B cell (primary cell): ENCODE measurements at regions not wholly inside any gene's neighbourhood (a gene's known extent, or its start where the extent isn't known, plus 50 kb on each side); places are given as distances from the start of the nearest gene placed in this dataset.

Experiments
- ATAC-seq: fragments of 200-7000 bp; cut with Tn5 transposase; one replicate; pipeline ENCODE4 v1.10.0; 2021; ENCODE audit warnings: low read depth, mild to moderate bottlenecking, moderate number of reproducible peaks, moderate library complexity
- CTCF ChIA-PET: fragments of 350-600 bp; sonication (Branson Sonifier 250); formaldehyde crosslinking; loops from one replicate; lab custom pipeline; 2021; ENCODE audit warnings: antibody characterized with exemption, inconsistent platforms; lab: Charles Lee
- POLR2A ChIA-PET: fragments of 350-600 bp; sonication (Branson Sonifier 250); formaldehyde crosslinking; loops from one replicate; lab custom pipeline; 2021; ENCODE audit warnings: antibody characterized with exemption; lab: Charles Lee
- DNase-seq: peaks from one replicate; pipeline ENCODE4 v3.0.0; 2013
- H2AFZ ChIP-seq: 2 replicates; pipeline ENCODE4 v1.6.1; 2012; ENCODE audit warnings: mild to moderate bottlenecking, low read depth, low read length; ENCODE audit not compliant: insufficient read depth, poor library complexity, severe bottlenecking
- H3K27ac ChIP-seq, 2 donors: 1 replicate in 1 of 2; 2 replicates in 1 of 2; pipeline ENCODE4 v1.5.1; 2012 to 2013; ENCODE audit warnings: low read length in 2 of 2, mild to moderate bottlenecking in 2 of 2, moderate library complexity in 1 of 2
- H3K27me3 ChIP-seq, 4 experiments: fragments of 200-600 bp in 1 of 4; sonication (generic) in 1 of 4; replicated peaks in 1 of 4; 1 replicate in 2 of 4; 2 replicates in 2 of 4; pipeline versions ENCODE4 v1.6.1 to v1.7.0; 2013 to 2016; ENCODE audit warnings: low read length in 3 of 4, mild to moderate bottlenecking in 2 of 4, mixed read lengths in 1 of 4, moderate library complexity in 1 of 4; ENCODE audit not compliant: insufficient read depth in 4 of 4, control insufficient read depth in 3 of 4; ENCODE audit errors: control extremely low read depth in 1 of 4
- H3K36me3 ChIP-seq, 2 experiments: replicated peaks in 1 of 2; 1 replicate in 1 of 2; 2 replicates in 1 of 2; pipeline versions ENCODE4 v1.6.1 to v1.7.1; 2013; ENCODE audit warnings: low read length in 1 of 2; ENCODE audit not compliant: insufficient read depth in 2 of 2, control insufficient read depth in 1 of 2; ENCODE audit errors: control extremely low read depth in 1 of 2, extremely low read depth in 1 of 2
- H3K4me1 ChIP-seq, 2 donors: fragments of 200-600 bp in 1 of 2; sonication (generic) in 1 of 2; 1 replicate in 1 of 2; 2 replicates in 1 of 2; pipeline versions ENCODE4 v1.5.1 to v1.6.1; 2013 to 2017; ENCODE audit warnings: low read length in 2 of 2; ENCODE audit not compliant: control insufficient read depth in 2 of 2, insufficient read depth in 2 of 2
- H3K4me2 ChIP-seq: replicated peaks from 2 replicates; pipeline ENCODE3; 2012; ENCODE audit warnings: mild to moderate bottlenecking, low read depth, low read length; ENCODE audit not compliant: poor library complexity, severe bottlenecking
- H3K4me3 ChIP-seq, 5 experiments: fragments of 200-600 bp in 1 of 5; sonication (generic) in 1 of 5; 1 replicate in 3 of 5; 2 replicates in 2 of 5; pipeline versions ENCODE4 v1.5.1 to v1.7.0; 2011 to 2016; ENCODE audit warnings: low read length in 4 of 5, mild to moderate bottlenecking in 4 of 5, low read depth in 2 of 5, control low read depth in 1 of 5, moderate library complexity in 1 of 5; ENCODE audit not compliant: insufficient read depth in 1 of 5; ENCODE audit errors: control extremely low read depth in 1 of 5, extremely low read depth in 1 of 5
- H3K79me2 ChIP-seq: fragments of 200-600 bp; sonication (generic); one replicate; pipeline ENCODE4 v1.6.0; 2016; ENCODE audit warnings: low read length; ENCODE audit not compliant: control insufficient read depth, insufficient read depth
- H3K9ac ChIP-seq: fragments of 200-600 bp; sonication (generic); 2 replicates; pipeline ENCODE4 v1.6.1; 2017; ENCODE audit warnings: mild to moderate bottlenecking, low read length, moderate library complexity
- H3K9me3 ChIP-seq, 3 donors: one replicate each; pipeline versions ENCODE4 v1.6.1 to v1.7.1; 2013; ENCODE audit warnings: low read length in 2 of 3; ENCODE audit not compliant: control insufficient read depth in 2 of 3, insufficient read depth in 1 of 3; ENCODE audit errors: control extremely low read depth in 1 of 3
- H4K20me1 ChIP-seq: 2 replicates; pipeline ENCODE4 v1.6.0; 2012; ENCODE audit warnings: mild to moderate bottlenecking, low read length; ENCODE audit not compliant: insufficient read depth, control insufficient read depth, poor library complexity, severe bottlenecking
- H3K27ac Mint-ChIP-seq: one replicate; pipeline ENCODE4 v1.8.0; 2021; ENCODE audit warnings: mixed read lengths
- H3K27me3 Mint-ChIP-seq: one replicate; pipeline ENCODE4 v1.8.0; 2021; ENCODE audit warnings: mixed read lengths
- H3K4me1 Mint-ChIP-seq: one replicate; pipeline ENCODE4 v1.8.0; 2021; ENCODE audit warnings: mixed read lengths
- H3K4me3 Mint-ChIP-seq: one replicate; pipeline ENCODE4 v1.8.0; 2021; ENCODE audit warnings: mixed read lengths
- H3K9me3 Mint-ChIP-seq: one replicate; pipeline ENCODE4 v1.8.0; 2022; ENCODE audit warnings: mixed read lengths; ENCODE audit not compliant: insufficient read depth
- EZH2 ChIP-seq: IDR thresholded peaks from 2 replicates; pipeline ENCODE4 v1.6.1; 2012; ENCODE audit warnings: borderline replicate concordance, low read depth, mild to moderate bottlenecking, moderate library complexity, low read length; ENCODE audit not compliant: insufficient read depth, poor library complexity, severe bottlenecking
- WGBS: methylation state at CpG from one replicate; pipeline ENCODE4 v1.1.5; 2013; ENCODE audit warnings: missing lambda C conversion rate; ENCODE audit not compliant: insufficient coverage; 5-methylcytosine and 5-hydroxymethylcytosine counted together
- intact Hi-C: fragments of 100-400 bp; cut with micrococcal nuclease; formaldehyde crosslinking; loops from one replicate; pipeline ENCODE4 v1.10.0; 2022
- TF ChIP-seq, protein P1 (sequence below): fragments of 200-600 bp; IDR thresholded peaks from one replicate; pipeline ENCODE4 v1.8.0; 2022; ENCODE audit warnings: antibody characterized with exemption, mild to moderate bottlenecking

DNA sequence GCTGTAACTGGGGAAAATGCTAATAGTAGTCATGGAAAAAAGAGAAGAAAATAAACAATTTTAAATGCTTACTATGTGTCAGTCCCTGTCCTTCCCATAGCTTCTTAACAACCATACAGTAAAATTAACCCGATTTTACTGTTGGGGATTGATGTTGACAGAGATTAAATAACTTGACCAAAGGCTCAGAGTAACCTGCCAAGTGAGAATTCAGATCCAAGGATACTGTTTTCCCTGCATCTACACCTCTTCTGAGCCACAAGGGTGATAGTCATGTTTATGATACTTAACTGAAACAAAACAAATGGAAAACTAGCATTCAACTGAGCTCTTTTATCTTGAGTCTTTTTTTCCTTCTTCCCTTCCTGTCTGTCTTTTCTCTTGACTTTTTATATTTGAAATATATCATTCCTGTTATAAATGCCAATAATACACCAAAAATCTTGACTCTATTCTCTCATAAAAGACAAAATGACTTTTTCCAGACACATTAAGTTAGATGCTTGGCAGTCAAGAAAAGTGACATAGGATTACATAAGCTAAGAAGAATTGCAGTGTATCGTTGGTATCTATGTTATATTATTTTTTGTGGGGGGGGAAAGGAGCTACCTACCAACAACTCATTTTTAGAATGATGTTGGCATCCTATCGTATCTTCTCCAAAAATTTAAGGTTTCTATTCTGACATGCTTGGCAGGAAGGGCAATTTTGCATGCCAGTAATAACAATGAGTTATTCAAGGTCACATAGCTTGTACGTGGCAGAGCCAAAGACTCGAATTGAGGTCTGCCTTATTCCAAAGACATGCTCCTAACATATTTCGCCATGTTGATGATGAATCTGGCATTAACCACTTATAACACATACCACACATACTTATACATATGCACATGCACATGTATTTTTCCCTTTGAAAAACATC is 306.6 kb upstream of the KCNH8 start:
- H3K4me1 ChIP-seq, result peaks cover 0 to 5% of the 10 kb centered on the region in 2 donors
- no peaks in the 10 kb centered on the region for H3K27me3 ChIP-seq
- no peak overlapping the region for H3K4me3 Mint-ChIP-seq
- H3K27ac Mint-ChIP-seq, result no peak overlapping the region
- ChIA-PET POLR2A (no interaction called here), CTCF (no interaction called here)
- H3K79me2 ChIP-seq, result no peaks in the 10 kb centered on the region
- H4K20me1 ChIP-seq, result no peaks in the 10 kb centered on the region
- ATAC-seq, result no peak
- no peak overlapping the region for H3K4me3 ChIP-seq
- no peak overlapping the region for H3K27ac ChIP-seq
- H3K9me3 Mint-ChIP-seq, result no peaks in the 10 kb centered on the region
- no peaks in the 10 kb centered on the region for H3K9me3 ChIP-seq
- no peak overlapping the region for H3K4me2 ChIP-seq
- no peak overlapping the region for H3K9ac ChIP-seq
- DNase-seq, result no peak
- peaks cover 9% of the 10 kb centered on the region for H3K4me1 Mint-ChIP-seq
- H3K36me3 ChIP-seq, result no peaks in the 10 kb centered on the region
- H2AFZ ChIP-seq, result no peak overlapping the region
- H3K27me3 Mint-ChIP-seq, result no peaks in the 10 kb centered on the region
- intact Hi-C loops, result no loop called here
- 60% methylated on average over 1 of the region's 6 CpGs for WGBS
- no peak for TF ChIP-seq EZH2
- TF ChIP-seq, protein P1, sequence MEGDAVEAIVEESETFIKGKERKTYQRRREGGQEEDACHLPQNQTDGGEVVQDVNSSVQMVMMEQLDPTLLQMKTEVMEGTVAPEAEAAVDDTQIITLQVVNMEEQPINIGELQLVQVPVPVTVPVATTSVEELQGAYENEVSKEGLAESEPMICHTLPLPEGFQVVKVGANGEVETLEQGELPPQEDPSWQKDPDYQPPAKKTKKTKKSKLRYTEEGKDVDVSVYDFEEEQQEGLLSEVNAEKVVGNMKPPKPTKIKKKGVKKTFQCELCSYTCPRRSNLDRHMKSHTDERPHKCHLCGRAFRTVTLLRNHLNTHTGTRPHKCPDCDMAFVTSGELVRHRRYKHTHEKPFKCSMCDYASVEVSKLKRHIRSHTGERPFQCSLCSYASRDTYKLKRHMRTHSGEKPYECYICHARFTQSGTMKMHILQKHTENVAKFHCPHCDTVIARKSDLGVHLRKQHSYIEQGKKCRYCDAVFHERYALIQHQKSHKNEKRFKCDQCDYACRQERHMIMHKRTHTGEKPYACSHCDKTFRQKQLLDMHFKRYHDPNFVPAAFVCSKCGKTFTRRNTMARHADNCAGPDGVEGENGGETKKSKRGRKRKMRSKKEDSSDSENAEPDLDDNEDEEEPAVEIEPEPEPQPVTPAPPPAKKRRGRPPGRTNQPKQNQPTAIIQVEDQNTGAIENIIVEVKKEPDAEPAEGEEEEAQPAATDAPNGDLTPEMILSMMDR, result no peak

DNA sequence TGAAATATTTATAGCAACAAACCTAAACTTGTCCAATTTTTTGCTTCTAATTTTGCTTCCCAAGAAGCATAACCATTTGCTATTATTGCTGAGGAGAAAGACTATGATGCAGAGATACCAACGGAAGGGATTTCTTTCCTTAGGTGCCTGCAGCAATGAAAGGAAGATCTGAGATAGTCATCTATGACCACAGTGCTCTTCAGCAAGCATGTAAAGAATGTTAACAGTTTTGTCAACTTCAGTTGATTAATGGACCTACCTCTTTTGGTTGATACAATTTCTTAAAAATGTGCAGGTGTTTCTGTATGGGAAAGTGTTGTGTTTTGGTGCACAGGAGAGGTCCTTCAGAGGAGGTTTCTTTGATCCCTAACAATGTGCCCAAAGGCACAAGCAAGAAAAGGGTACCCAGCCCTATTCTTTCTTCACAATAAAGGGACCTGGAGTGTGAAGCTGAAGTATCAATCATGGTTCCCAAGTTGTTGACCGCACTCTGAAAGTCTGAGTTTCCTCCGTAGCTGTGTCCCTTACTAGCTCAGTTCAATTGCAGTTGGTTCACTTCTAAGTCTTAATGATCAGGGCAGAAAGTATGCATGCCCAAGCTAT is 307.7 kb upstream of the KCNH8 start:
- H3K79me2 ChIP-seq, result no peaks in the 10 kb centered on the region
- ATAC-seq, result no peak
- Mint-ChIP-seq H3K4me1 (peaks cover 7% of the 10 kb centered on the region), H3K27me3 (no peaks in the 10 kb centered on the region), H3K4me3 (no peak overlapping the region), H3K27ac (no peak overlapping the region), H3K9me3 (no peaks in the 10 kb centered on the region)
- H3K4me3 ChIP-seq, result no peak overlapping the region
- H4K20me1 ChIP-seq, result no peaks in the 10 kb centered on the region
- intact Hi-C loops, result no loop called here
- H2AFZ ChIP-seq, result no peak overlapping the region
- TF ChIP-seq, protein P1, result no peak
- TF ChIP-seq EZH2, result no peak
- CTCF ChIA-PET, result no interaction called here
- H3K36me3 ChIP-seq, result no peaks in the 10 kb centered on the region
- POLR2A ChIA-PET, result no interaction called here
- DNase-seq, result no peak
- H3K9ac ChIP-seq, result no peak overlapping the region
- H3K27me3 ChIP-seq, result no peaks in the 10 kb centered on the region
- H3K4me1 ChIP-seq, result peaks cover 0 to 5% of the 10 kb centered on the region in 2 donors
- H3K9me3 ChIP-seq, result no peaks in the 10 kb centered on the region
- WGBS, result 94% methylated on average over 3 of the region's 3 CpGs
- H3K4me2 ChIP-seq, result no peak overlapping the region
- H3K27ac ChIP-seq, result no peak overlapping the region
